ENCODE measurements at regions not wholly inside any gene's neighbourhood (a gene's known extent, or its start where the extent isn't known, plus 50 kb on each side); places are given as distances from the start of the nearest gene placed in this dataset.

DNA sequence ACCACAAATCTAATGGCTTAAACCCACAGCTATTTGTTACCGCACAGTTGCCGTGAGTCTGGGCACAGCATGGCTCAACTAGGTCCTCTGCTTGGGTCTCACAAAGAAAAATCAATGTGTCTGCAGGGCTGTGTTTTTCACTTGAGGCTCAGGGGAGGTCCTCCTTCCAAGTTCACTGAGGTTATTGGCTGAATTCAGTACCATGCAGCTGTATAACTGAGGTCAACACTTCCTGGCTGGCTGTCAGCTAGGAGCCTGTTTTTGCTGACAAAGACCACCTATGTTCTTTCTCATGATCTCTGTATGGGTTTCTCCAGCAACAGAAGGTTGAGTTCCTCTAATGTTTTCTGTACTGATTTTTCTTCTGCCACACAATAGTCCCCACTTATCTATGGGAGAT is 736.7 kb upstream of the PRKX start:
- TF ChIP-seq, protein P1, sequence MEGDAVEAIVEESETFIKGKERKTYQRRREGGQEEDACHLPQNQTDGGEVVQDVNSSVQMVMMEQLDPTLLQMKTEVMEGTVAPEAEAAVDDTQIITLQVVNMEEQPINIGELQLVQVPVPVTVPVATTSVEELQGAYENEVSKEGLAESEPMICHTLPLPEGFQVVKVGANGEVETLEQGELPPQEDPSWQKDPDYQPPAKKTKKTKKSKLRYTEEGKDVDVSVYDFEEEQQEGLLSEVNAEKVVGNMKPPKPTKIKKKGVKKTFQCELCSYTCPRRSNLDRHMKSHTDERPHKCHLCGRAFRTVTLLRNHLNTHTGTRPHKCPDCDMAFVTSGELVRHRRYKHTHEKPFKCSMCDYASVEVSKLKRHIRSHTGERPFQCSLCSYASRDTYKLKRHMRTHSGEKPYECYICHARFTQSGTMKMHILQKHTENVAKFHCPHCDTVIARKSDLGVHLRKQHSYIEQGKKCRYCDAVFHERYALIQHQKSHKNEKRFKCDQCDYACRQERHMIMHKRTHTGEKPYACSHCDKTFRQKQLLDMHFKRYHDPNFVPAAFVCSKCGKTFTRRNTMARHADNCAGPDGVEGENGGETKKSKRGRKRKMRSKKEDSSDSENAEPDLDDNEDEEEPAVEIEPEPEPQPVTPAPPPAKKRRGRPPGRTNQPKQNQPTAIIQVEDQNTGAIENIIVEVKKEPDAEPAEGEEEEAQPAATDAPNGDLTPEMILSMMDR (IDR thresholded peaks at IDR 0.05; ENCODE audit: insufficient read depth, low read depth, low read length) = no peak
- TF ChIP-seq EZH2 (IDR thresholded peaks at IDR 0.05; ENCODE audit: insufficient read depth, low read length) = no peak

Measured in astrocyte (in vitro differentiated cells and primary cell).